A673 (cell line): ENCODE measurements at regions not wholly inside any gene's neighbourhood (a gene's known extent, or its start where the extent isn't known, plus 50 kb on each side); places are given as distances from the start of the nearest gene placed in this dataset.

ENCODE experiments used
- BruUV-seq: library from RNA; stranded (reverse); fragments of 400-500 nt; replicated peaks from 2 replicates; lab custom pipeline; 2021; lab: Mats Ljungman, UMichigan
- CTCF ChIA-PET: fragments of 300-600 bp; sonication (Branson Sonifier 250); formaldehyde crosslinking; loops from one replicate; lab custom pipeline; 2022; ENCODE audit warnings: antibody characterized with exemption; lab: Charles Lee
- POLR2A ChIA-PET: fragments of 300-600 bp; sonication (Branson Sonifier 250); formaldehyde crosslinking; loops from one replicate; lab custom pipeline; 2022; ENCODE audit warnings: antibody characterized with exemption; ENCODE audit not compliant: low non-redundant PET; lab: Charles Lee
- DNase-seq: peaks from one replicate; pipeline ENCODE4 v3.0.0-alpha.2; 2015; ENCODE audit warnings: low spot score
- H3K27ac ChIP-seq: fragments of 200-600 bp; sonication (generic); 2 replicates; pipeline ENCODE4 v1.5.1; 2016; ENCODE audit warnings: mixed run types, low read depth, mild to moderate bottlenecking, mixed read lengths, antibody characterized with exemption, low read length; ENCODE audit not compliant: poor library complexity, severe bottlenecking
- H3K27me3 ChIP-seq: fragments of 200-600 bp; sonication (generic); replicated peaks from 2 replicates; pipeline ENCODE4 v1.6.1; 2017; ENCODE audit warnings: mixed run types, low read depth, mild to moderate bottlenecking, mixed read lengths, antibody characterized with exemption, low read length; ENCODE audit not compliant: insufficient read depth, poor library complexity
- H3K36me3 ChIP-seq: fragments of 200-600 bp; sonication (generic); 2 replicates; pipeline ENCODE4 v1.6.1; 2016; ENCODE audit warnings: mixed run types, mild to moderate bottlenecking, mixed read lengths, antibody characterized with exemption, low read length; ENCODE audit not compliant: insufficient read depth, poor library complexity, severe bottlenecking
- H3K4me1 ChIP-seq: fragments of 200-600 bp; sonication (generic); 2 replicates; pipeline ENCODE4 v1.6.1; 2017; ENCODE audit warnings: mixed run types, mild to moderate bottlenecking, mixed read lengths, antibody characterized with exemption, low read length; ENCODE audit not compliant: insufficient read depth, poor library complexity, severe bottlenecking
- H3K4me3 ChIP-seq: fragments of 200-600 bp; sonication (generic); 2 replicates; pipeline ENCODE4 v1.5.1; 2016; ENCODE audit warnings: low read depth, mixed run types, mild to moderate bottlenecking, mixed read lengths, low read length; ENCODE audit not compliant: poor library complexity, severe bottlenecking
- H3K9me3 ChIP-seq: fragments of 200-600 bp; sonication (generic); 2 replicates; pipeline ENCODE4 v1.6.1; 2016; ENCODE audit warnings: mixed run types, low read depth, mild to moderate bottlenecking, mixed read lengths, antibody characterized with exemption, low read length; ENCODE audit not compliant: poor library complexity, severe bottlenecking
- CTCF ChIP-seq: fragments of 300-800, 200-600 bp; sonication (generic); conservative IDR thresholded peaks from 2 replicates; pipeline ENCODE4 v1.5.1; 2017; ENCODE audit warnings: low read depth, mild to moderate bottlenecking, antibody characterized with exemption, low read length, moderate library complexity, mixed read lengths
- EZH2 ChIP-seq: fragments of 200-600 bp; sonication (generic); IDR thresholded peaks from 2 replicates; pipeline ENCODE4 v1.6.1; 2017; ENCODE audit warnings: borderline replicate concordance, low read depth, mild to moderate bottlenecking, mixed read lengths, antibody characterized with exemption, low read length; ENCODE audit not compliant: poor library complexity, severe bottlenecking
- intact Hi-C: fragments of 100-400 bp; cut with micrococcal nuclease; formaldehyde crosslinking; loops from one replicate; pipeline ENCODE4 v1.10.0; 2022; ENCODE audit not compliant: unreplicated experiment

- CTCF ChIA-PET: no interaction called here
- no peak overlapping the region for H3K4me3 ChIP-seq
- intact Hi-C loops: no loop called here
- POLR2A ChIA-PET: no interaction called here
- H3K36me3 ChIP-seq: no peaks in the 10 kb centered on the region
- BruUV-seq: no TSS peak
- DNase-seq: no peak
- H3K27ac ChIP-seq: no peak overlapping the region
- no peaks in the 10 kb centered on the region for H3K27me3 ChIP-seq
- no peak for TF ChIP-seq EZH2
- no peak for TF ChIP-seq CTCF
- H3K9me3 ChIP-seq: no peaks in the 10 kb centered on the region
- H3K4me1 ChIP-seq: peaks cover 4% of the 10 kb centered on the region
These were observed 867.6 kb downstream of the TRAM1L1 start for GRCh38 chr4:116217781-116218180.

GRCh38 chr4:116215622-116216021 is 869.8 kb downstream of the TRAM1L1 start:
- CTCF ChIA-PET: no interaction called here
- intact Hi-C loops: no loop called here

GRCh38 chr4:116202524-116202923 is 882.9 kb downstream of the TRAM1L1 start:
- Histone ChIP-seq H3K36me3 (no peaks in the 10 kb centered on the region), H3K4me3 (no peak overlapping the region), H3K27ac (peak overlapping the region; percentile 5), H3K4me1 (peaks cover 17% of the 10 kb centered on the region), H3K9me3 (no peaks in the 10 kb centered on the region), H3K27me3 (no peaks in the 10 kb centered on the region)
- TF ChIP-seq EZH2 (no peak), CTCF (no peak)
- peak; percentile 35 for DNase-seq
- no TSS peak for BruUV-seq
- ChIA-PET CTCF (no interaction called here), POLR2A (no interaction called here)
- intact Hi-C loops: no loop called here

More at GRCh38 chr4:116215622-116216021, 869.8 kb downstream of the TRAM1L1 start:
- Histone ChIP-seq H3K4me3 (no peak overlapping the region), H3K4me1 (peaks cover 4% of the 10 kb centered on the region), H3K27ac (no peak overlapping the region), H3K27me3 (no peaks in the 10 kb centered on the region), H3K9me3 (no peaks in the 10 kb centered on the region), H3K36me3 (no peaks in the 10 kb centered on the region)
- TF ChIP-seq EZH2: no peak
- TF ChIP-seq CTCF: no peak
- no TSS peak for BruUV-seq
- no peak for DNase-seq
- POLR2A ChIA-PET: no interaction called here
